ENCODE measurements at regions not wholly inside any gene's neighbourhood (a gene's known extent, or its start where the extent isn't known, plus 50 kb on each side); places are given as distances from the start of the nearest gene placed in this dataset.

GRCh38 chr5:58057324-58057723, 402.6 kb downstream of the PLK2 start:
- Histone ChIP-seq H3K27ac (ENCODE audit: control insufficient read depth, insufficient read depth, low read length) (no peak overlapping the region), H4K20me1 (ENCODE audit: control insufficient read depth, extremely low read depth, insufficient read depth, low read length) (no peaks in the 10 kb centered on the region), H3K4me3 (ENCODE audit: control insufficient read depth in 2 of 3, extremely low read depth in 1 of 3, insufficient read depth in 2 of 3, low read depth in 1 of 3, low read length in 3 of 3) (no peak overlapping the region), H3K36me3 (ENCODE audit: control insufficient read depth in 2 of 2, extremely low read depth in 1 of 2, insufficient read depth in 2 of 2, low read length in 2 of 2) (no peaks in the 10 kb centered on the region), H3K4me2 (ENCODE audit: control insufficient read depth, extremely low read depth, insufficient read depth, low read depth, low read length) (no peak overlapping the region), H3K9me1 (ENCODE audit: control insufficient read depth, extremely low read depth, insufficient read depth, low read length) (no peaks in the 10 kb centered on the region), H3K9ac (ENCODE audit: control insufficient read depth, extremely low read depth, insufficient read depth, low read length) (no peak overlapping the region), H3K27me3 (ENCODE audit: control insufficient read depth, extremely low read depth, insufficient read depth, low read length) (no peaks in the 10 kb centered on the region), H3K79me2 (ENCODE audit: control insufficient read depth, insufficient read depth, low read length) (no peaks in the 10 kb centered on the region), H2AFZ (ENCODE audit: control insufficient read depth, low read length) (no peak overlapping the region), H3K4me1 (ENCODE audit: control insufficient read depth, extremely low read depth, insufficient read depth, low read length) (no peaks in the 10 kb centered on the region), H3K9me3 (ENCODE audit: control insufficient read depth, low read depth, low read length) (no peaks in the 10 kb centered on the region)
- FAIRE-seq = no peak
- no peak for DNase-seq (ENCODE audit: low read depth, low spot score)
- TF ChIP-seq EZH2 (IDR thresholded peaks at IDR 0.05; ENCODE audit: low read length) = no peak
- TF ChIP-seq, protein P1, sequence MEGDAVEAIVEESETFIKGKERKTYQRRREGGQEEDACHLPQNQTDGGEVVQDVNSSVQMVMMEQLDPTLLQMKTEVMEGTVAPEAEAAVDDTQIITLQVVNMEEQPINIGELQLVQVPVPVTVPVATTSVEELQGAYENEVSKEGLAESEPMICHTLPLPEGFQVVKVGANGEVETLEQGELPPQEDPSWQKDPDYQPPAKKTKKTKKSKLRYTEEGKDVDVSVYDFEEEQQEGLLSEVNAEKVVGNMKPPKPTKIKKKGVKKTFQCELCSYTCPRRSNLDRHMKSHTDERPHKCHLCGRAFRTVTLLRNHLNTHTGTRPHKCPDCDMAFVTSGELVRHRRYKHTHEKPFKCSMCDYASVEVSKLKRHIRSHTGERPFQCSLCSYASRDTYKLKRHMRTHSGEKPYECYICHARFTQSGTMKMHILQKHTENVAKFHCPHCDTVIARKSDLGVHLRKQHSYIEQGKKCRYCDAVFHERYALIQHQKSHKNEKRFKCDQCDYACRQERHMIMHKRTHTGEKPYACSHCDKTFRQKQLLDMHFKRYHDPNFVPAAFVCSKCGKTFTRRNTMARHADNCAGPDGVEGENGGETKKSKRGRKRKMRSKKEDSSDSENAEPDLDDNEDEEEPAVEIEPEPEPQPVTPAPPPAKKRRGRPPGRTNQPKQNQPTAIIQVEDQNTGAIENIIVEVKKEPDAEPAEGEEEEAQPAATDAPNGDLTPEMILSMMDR (optimal IDR thresholded peaks at IDR 0.05 in 1 of 3, IDR thresholded peaks at IDR 0.05 in 1 of 3, conservative IDR thresholded peaks at IDR 0.05 in 1 of 3; ENCODE audit: extremely low read depth in 1 of 3, insufficient read depth in 2 of 3, low read length in 3 of 3) = no peak
- dilution Hi-C loops (cut with MboI; ENCODE audit: extremely low pct_ligation_motif_present, low sequenced_read_pairs) = no loop called here

GRCh38 chr5:58056546-58056945, 403.3 kb downstream of the PLK2 start:
- Histone ChIP-seq H3K27me3 (ENCODE audit: control insufficient read depth, extremely low read depth, insufficient read depth, low read length) (no peaks in the 10 kb centered on the region), H2AFZ (ENCODE audit: control insufficient read depth, low read length) (no peak overlapping the region), H3K79me2 (ENCODE audit: control insufficient read depth, insufficient read depth, low read length) (no peaks in the 10 kb centered on the region), H3K4me2 (ENCODE audit: control insufficient read depth, extremely low read depth, insufficient read depth, low read depth, low read length) (no peak overlapping the region), H4K20me1 (ENCODE audit: control insufficient read depth, extremely low read depth, insufficient read depth, low read length) (no peaks in the 10 kb centered on the region), H3K36me3 (ENCODE audit: control insufficient read depth in 2 of 2, extremely low read depth in 1 of 2, insufficient read depth in 2 of 2, low read length in 2 of 2) (no peaks in the 10 kb centered on the region), H3K4me1 (ENCODE audit: control insufficient read depth, extremely low read depth, insufficient read depth, low read length) (no peaks in the 10 kb centered on the region), H3K9me3 (ENCODE audit: control insufficient read depth, low read depth, low read length) (no peaks in the 10 kb centered on the region), H3K27ac (ENCODE audit: control insufficient read depth, insufficient read depth, low read length) (no peak overlapping the region), H3K9ac (ENCODE audit: control insufficient read depth, extremely low read depth, insufficient read depth, low read length) (no peak overlapping the region), H3K9me1 (ENCODE audit: control insufficient read depth, extremely low read depth, insufficient read depth, low read length) (no peaks in the 10 kb centered on the region), H3K4me3 (ENCODE audit: control insufficient read depth in 2 of 3, extremely low read depth in 1 of 3, insufficient read depth in 2 of 3, low read depth in 1 of 3, low read length in 3 of 3) (no peak overlapping the region)
- no peak for TF ChIP-seq EZH2 (IDR thresholded peaks at IDR 0.05; ENCODE audit: low read length)
- TF ChIP-seq, protein P1 (optimal IDR thresholded peaks at IDR 0.05 in 1 of 3, IDR thresholded peaks at IDR 0.05 in 1 of 3, conservative IDR thresholded peaks at IDR 0.05 in 1 of 3; ENCODE audit: extremely low read depth in 1 of 3, insufficient read depth in 2 of 3, low read length in 3 of 3) = no peak
- DNase-seq (ENCODE audit: low read depth, low spot score) = no peak
- dilution Hi-C loops (cut with MboI; ENCODE audit: extremely low pct_ligation_motif_present, low sequenced_read_pairs) = no loop called here
- FAIRE-seq = no peak
